Activated naive CD8-positive, alpha-beta T cell treated with anti-CD3 and anti-CD28 coated beads for 36 hours (primary cell): ENCODE measurements at regions not wholly inside any gene's neighbourhood (a gene's known extent, or its start where the extent isn't known, plus 50 kb on each side); places are given as distances from the start of the nearest gene placed in this dataset.

ENCODE experiments used
- DNase-seq: peaks from one replicate; pipeline ENCODE4 v3.0.0; 2021
- H3K27ac Mint-ChIP-seq: one replicate; pipeline ENCODE4 v1.8.0; 2022; ENCODE audit warnings: mild to moderate bottlenecking, moderate library complexity, mixed read lengths
- H3K27me3 Mint-ChIP-seq: one replicate; pipeline ENCODE4 v1.8.0; 2022; ENCODE audit warnings: mild to moderate bottlenecking, mixed read lengths
- H3K36me3 Mint-ChIP-seq: one replicate; pipeline ENCODE4 v1.8.0; 2021; ENCODE audit warnings: mild to moderate bottlenecking, mixed read lengths
- H3K4me1 Mint-ChIP-seq: one replicate; pipeline ENCODE4 v1.8.0; 2021; ENCODE audit warnings: mixed read lengths
- H3K4me3 Mint-ChIP-seq: one replicate; pipeline ENCODE4 v1.8.0; 2022; ENCODE audit warnings: mild to moderate bottlenecking, moderate library complexity, mixed read lengths
- H3K9me3 Mint-ChIP-seq: one replicate; pipeline ENCODE4 v1.8.0; 2022; ENCODE audit warnings: mixed read lengths

DNA sequence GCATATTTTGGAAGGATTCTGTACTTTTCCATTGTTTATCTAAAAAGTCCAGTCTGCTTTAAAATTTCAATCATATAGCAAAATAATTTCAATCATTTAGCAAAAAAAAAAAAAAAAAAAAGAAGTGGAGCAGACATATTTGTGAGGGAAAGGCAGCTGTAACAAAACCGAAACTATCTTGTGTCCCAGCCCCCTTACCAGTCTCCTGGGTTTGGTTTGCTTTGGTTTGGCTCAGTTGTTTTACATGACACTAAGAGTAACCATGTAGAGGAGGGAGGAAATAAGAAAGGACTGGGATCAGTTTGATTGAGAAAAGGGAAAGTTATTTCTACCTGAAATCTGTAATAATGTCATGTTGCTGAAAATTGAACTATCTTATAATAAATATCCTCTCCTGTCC is 158.8 kb upstream of the GADL1 start:
- peaks cover 3% of the 10 kb centered on the region for H3K4me1 Mint-ChIP-seq
- H3K27me3 Mint-ChIP-seq = peaks cover 4% of the 10 kb centered on the region
- H3K9me3 Mint-ChIP-seq = peaks cover 10% of the 10 kb centered on the region
- H3K4me3 Mint-ChIP-seq = no peak overlapping the region
- no peak for DNase-seq
- H3K36me3 Mint-ChIP-seq = no peaks in the 10 kb centered on the region
- H3K27ac Mint-ChIP-seq = no peak overlapping the region

DNA sequence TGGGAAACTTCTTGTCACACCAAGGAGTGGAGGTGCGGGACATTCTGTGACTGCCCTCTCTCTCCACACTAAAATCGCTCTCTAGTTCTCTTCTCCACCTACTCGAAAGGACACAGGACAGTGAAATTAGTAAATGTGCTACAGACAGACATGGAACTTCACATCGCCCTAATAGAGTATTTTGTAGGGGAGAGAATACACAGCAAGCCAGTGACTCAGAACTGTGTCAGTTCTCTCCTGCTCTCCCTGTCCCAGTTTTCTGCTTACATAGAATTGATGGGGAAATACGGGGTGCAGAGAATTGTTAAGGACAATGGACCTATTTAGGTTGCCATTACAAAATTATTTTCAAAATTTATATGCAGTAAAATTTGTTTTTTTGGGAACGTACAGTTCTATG is 159.6 kb upstream of the GADL1 start:
- no peak for DNase-seq
- peaks cover 12% of the 10 kb centered on the region for H3K9me3 Mint-ChIP-seq
- no peaks in the 10 kb centered on the region for H3K36me3 Mint-ChIP-seq
- H3K4me1 Mint-ChIP-seq = peaks cover 3% of the 10 kb centered on the region
- H3K27me3 Mint-ChIP-seq = peaks cover 4% of the 10 kb centered on the region
- H3K27ac Mint-ChIP-seq = no peak overlapping the region
- no peak overlapping the region for H3K4me3 Mint-ChIP-seq

DNA sequence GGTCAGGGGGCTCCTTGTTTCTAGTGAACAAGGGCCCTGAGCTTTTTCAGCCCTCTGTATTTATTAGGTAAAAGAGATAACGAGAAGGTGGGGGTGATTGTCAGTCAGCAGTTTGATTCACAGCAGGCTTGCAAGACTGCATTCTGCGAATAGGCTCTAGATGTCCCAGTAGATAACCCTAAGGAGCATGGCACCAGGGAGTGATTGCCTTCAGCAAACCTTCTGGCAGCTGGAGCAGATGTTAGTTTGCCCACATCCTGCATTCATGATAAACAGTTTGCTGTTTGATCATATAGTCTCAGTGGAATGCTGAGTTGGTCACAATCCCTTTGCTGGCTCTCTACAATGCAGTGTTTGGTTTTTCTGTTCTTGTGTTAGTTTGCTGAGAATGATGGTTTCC is 161.3 kb upstream of the GADL1 start:
- Mint-ChIP-seq H3K27ac (no peak overlapping the region), H3K4me3 (no peak overlapping the region), H3K27me3 (no peaks in the 10 kb centered on the region), H3K9me3 (peaks cover 16% of the 10 kb centered on the region), H3K36me3 (peaks cover 4% of the 10 kb centered on the region), H3K4me1 (no peaks in the 10 kb centered on the region)
- DNase-seq = no peak

DNA sequence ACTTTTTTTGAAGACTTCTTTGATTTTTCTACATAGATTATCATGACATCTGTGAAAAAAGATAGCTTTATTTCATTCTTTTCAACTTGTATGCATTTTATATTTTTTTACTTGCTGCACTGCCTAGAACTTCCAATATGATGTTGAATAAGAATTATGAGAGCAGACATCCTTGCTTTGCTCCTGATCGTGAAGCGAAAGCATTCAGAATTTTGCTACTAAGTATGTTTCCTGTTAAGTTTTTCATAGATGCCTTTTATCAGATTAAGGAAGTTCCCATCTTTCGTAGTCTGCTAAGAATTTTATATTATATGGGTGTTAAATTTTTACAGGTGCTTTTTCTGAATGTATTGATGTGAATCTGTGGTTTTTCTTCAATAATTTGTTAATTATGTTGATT is 163.4 kb upstream of the GADL1 start:
- H3K27ac Mint-ChIP-seq = no peak overlapping the region
- H3K4me1 Mint-ChIP-seq = no peaks in the 10 kb centered on the region
- peaks cover 13% of the 10 kb centered on the region for H3K9me3 Mint-ChIP-seq
- no peak overlapping the region for H3K4me3 Mint-ChIP-seq
- no peaks in the 10 kb centered on the region for H3K27me3 Mint-ChIP-seq
- H3K36me3 Mint-ChIP-seq = peaks cover 4% of the 10 kb centered on the region
- DNase-seq = no peak

DNA sequence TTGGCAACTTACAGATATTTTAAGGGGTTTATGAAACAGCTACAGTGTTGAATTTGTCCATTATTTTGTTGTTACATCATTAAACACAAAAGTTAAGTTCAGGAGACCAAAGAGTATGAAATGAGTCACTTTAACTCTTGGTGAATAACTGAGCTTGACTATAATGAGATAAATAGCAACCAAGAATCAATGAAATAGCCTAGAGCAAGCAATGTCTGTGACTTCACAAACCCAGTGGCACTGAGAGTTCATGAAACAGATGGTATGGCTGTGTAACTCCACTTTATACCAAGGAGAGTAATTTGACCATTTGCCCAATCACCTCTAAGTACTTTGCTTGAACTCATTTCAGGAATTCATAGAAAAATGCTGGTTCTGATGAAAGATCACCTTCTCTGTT is 169.6 kb upstream of the GADL1 start:
- H3K27ac Mint-ChIP-seq = no peak overlapping the region
- DNase-seq = no peak
- peaks cover 4% of the 10 kb centered on the region for H3K36me3 Mint-ChIP-seq
- H3K9me3 Mint-ChIP-seq = peaks cover 4% of the 10 kb centered on the region
- peaks cover 1% of the 10 kb centered on the region for H3K4me1 Mint-ChIP-seq
- H3K27me3 Mint-ChIP-seq = no peaks in the 10 kb centered on the region
- no peak overlapping the region for H3K4me3 Mint-ChIP-seq

DNA sequence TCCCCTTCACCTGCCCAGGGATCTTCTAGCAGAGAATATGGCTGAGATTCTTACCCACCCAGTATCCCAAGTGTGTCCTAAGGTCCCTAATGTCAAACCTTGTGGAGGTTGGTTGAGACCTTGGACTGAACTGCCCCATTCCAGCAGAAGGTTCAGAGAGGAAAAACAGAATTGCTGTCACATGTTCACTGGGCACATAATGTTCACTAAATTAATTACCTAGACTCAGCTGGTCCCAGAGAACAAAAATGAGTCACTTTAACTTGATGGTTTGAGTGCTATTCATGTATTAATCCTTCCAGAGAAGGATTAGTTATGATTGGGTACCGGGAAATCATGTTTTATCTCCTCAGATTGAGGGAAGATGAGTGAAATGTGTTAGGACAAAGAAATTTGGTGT is 171.3 kb upstream of the GADL1 start:
- H3K27ac Mint-ChIP-seq = no peak overlapping the region
- H3K4me3 Mint-ChIP-seq = no peak overlapping the region
- no peaks in the 10 kb centered on the region for H3K36me3 Mint-ChIP-seq
- H3K9me3 Mint-ChIP-seq = no peaks in the 10 kb centered on the region
- no peaks in the 10 kb centered on the region for H3K27me3 Mint-ChIP-seq
- no peak for DNase-seq
- peaks cover 1% of the 10 kb centered on the region for H3K4me1 Mint-ChIP-seq

DNA sequence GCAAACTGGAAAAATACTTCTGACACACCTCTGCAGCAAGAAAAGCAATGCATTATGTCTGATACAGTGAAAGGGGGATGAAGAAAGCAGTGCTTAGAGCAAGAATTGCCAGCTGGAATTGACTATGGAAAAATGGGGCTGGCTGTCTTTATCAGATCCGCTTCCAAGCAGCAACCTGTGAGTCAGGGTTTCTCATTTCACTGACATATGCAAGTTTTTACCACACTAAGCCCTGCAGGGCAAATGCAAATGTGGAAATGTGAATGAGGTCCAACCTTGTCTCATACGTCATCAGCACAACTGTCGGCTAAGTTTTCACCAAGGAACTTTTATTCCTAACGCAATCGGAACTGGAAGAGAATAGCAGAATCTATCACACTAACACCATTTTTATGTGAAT is 172.5 kb upstream of the GADL1 start:
- no peak overlapping the region for H3K4me3 Mint-ChIP-seq
- H3K9me3 Mint-ChIP-seq = peaks cover 3% of the 10 kb centered on the region
- H3K36me3 Mint-ChIP-seq = no peaks in the 10 kb centered on the region
- H3K4me1 Mint-ChIP-seq = peaks cover 1% of the 10 kb centered on the region
- no peaks in the 10 kb centered on the region for H3K27me3 Mint-ChIP-seq
- no peak overlapping the region for H3K27ac Mint-ChIP-seq
- DNase-seq = no peak

DNA sequence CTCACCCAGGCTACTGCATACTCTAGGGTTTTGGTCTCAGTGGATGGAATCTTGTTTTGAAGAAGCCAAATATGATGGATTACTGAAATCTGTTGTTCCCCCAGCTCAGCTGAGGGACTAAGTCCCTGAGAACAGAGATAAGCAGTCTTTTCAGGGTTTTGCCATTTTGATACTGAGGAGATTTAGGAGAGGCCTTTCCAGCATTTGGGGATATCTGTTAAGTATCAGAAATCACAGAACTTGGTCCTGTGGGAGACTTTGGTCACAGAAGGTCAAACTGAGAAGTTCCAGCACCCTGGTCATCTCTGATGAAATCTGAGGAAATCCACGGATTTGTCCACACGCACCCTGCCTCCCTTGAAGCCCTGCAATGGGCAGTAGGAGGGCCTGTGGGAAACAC is 181.0 kb upstream of the GADL1 start:
- H3K9me3 Mint-ChIP-seq = peaks cover 9% of the 10 kb centered on the region
- peaks cover 3% of the 10 kb centered on the region for H3K36me3 Mint-ChIP-seq
- H3K27ac Mint-ChIP-seq = no peak overlapping the region
- no peaks in the 10 kb centered on the region for H3K27me3 Mint-ChIP-seq
- peaks cover 13% of the 10 kb centered on the region for H3K4me1 Mint-ChIP-seq
- no peak overlapping the region for H3K4me3 Mint-ChIP-seq
- DNase-seq = no peak

DNA sequence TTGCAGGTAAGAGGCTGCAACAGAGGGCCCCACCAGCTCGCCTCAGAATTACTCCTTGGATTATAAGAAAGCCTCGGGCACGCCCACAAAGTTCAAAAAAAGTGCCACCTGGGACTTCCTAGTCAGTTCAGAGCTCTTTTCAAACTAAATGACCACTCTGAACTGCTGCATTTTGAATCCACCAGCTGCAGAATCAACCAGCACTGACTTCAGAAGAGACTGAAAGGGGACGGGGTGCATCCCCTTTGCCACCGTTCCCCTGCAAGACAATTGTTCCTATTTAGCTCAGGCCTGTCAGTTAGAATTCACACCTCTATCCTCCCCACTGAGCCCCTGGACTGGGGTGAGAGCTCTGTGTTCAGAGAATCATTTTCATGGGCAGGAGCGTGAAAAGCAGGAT is 181.4 kb upstream of the GADL1 start:
- Mint-ChIP-seq H3K27me3 (no peaks in the 10 kb centered on the region), H3K9me3 (peaks cover 9% of the 10 kb centered on the region), H3K27ac (no peak overlapping the region), H3K4me1 (peaks cover 13% of the 10 kb centered on the region), H3K4me3 (no peak overlapping the region), H3K36me3 (peaks cover 3% of the 10 kb centered on the region)
- no peak for DNase-seq

DNA sequence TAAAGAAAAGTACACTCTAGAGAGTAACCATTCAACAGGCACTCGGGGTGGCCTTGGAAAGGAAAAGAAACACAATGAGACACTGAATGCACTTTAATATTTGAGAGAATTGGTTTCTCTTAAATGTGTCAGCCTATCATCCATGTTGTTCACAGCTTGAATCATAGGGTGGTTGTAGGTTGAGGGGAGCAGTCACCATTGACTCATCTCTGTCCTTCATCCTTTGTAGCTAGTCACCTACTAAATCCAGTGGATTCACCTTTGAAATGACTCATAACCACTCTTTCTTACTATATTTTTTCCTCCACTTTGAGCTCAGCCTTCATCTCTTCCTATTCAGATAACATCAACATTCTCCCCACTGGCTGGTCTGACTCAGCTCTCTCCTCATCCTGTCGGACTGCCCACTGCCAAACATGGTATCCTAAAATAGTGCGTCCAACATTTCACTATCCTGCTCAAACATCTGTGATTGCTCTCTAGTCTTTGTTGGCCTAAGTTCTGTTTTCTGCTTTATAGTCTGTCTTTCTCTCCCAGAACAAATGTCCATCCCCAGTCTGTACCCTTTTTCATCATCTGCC is 182.7 kb upstream of the GADL1 start:
- Mint-ChIP-seq H3K27me3 (no peaks in the 10 kb centered on the region), H3K27ac (peak overlapping the region; percentile 75), H3K4me3 (no peak overlapping the region), H3K36me3 (peaks cover 3% of the 10 kb centered on the region), H3K4me1 (peaks cover 16% of the 10 kb centered on the region), H3K9me3 (peaks cover 6% of the 10 kb centered on the region)
- DNase-seq = peak; percentile 36

DNA sequence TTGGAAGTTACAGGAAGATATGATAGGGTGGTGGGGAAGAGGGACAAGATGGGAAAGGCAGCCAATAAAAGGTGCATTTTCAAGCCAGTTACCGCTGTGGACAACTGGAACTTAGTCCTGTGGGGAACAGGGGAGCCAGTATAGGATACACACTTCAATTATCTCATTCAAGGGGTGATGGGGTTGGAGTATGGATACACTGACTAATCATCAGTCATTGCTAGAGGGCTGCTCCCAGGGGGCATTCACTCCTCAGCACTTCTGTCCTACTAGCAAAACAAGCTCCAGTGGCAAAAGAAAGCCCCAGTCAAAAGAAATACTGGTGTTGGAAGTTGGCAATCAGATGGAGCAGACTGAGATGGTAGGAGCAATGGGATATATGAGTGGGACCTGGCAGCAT is 183.4 kb upstream of the GADL1 start:
- no peak overlapping the region for H3K4me3 Mint-ChIP-seq
- H3K27ac Mint-ChIP-seq = no peak overlapping the region
- H3K4me1 Mint-ChIP-seq = peaks cover 16% of the 10 kb centered on the region
- H3K9me3 Mint-ChIP-seq = peaks cover 3% of the 10 kb centered on the region
- H3K27me3 Mint-ChIP-seq = no peaks in the 10 kb centered on the region
- DNase-seq = no peak
- H3K36me3 Mint-ChIP-seq = peaks cover 3% of the 10 kb centered on the region

DNA sequence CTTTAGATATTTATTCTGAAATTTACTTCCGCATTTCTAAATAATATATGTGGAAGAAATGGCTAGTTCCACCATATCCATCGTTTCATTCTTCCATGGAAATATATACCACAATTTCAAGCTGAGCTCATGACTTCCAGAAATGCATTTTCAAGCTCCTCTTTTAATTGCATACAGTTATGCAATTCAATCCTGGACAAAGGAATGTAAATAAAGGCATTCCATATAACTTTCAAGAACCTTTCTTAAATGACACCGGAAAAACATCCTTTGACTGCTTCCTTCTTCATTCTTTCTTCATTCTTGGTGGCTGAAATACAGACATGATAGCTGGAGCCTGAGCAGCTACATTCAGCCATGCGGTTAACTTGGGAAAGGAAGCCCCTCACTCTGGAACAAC is 185.2 kb upstream of the GADL1 start:
- Mint-ChIP-seq H3K4me3 (no peak overlapping the region), H3K27me3 (no peaks in the 10 kb centered on the region), H3K27ac (no peak overlapping the region), H3K9me3 (peaks cover 1% of the 10 kb centered on the region), H3K4me1 (peaks cover 16% of the 10 kb centered on the region), H3K36me3 (no peaks in the 10 kb centered on the region)
- DNase-seq = no peak

DNA sequence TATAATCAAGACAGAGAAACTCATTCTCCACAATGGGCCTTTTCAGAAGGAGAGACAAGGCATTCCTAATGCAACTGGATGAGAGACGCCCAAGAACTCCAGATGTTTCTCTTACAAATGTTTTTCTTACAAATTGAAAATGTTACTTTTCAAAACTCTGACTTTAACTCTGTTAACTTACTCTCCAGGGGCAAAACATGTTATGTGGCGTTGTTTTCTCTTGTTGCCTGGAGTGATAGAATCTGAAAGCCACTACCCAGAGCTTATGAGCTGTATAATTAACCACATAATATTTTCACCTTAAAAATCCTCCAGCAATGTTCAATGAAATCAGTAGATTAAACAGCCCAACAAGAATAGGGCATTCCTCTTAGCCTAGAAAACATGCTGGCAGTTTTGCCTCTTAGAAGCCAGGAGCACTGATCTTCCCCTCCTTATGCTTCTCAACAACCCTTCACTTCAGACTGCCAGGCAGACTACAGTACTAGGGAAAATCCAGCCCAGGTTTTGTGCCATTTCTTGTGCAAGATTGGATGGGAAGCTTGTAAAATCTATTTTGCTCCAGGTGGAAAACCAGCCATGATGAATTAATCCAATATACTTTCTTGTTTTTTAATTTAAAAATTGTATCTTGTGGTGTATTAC is 186.7 kb upstream of the GADL1 start:
- Mint-ChIP-seq H3K27me3 (no peaks in the 10 kb centered on the region), H3K36me3 (no peaks in the 10 kb centered on the region), H3K4me1 (peaks cover 14% of the 10 kb centered on the region), H3K4me3 (no peak overlapping the region), H3K27ac (no peak overlapping the region), H3K9me3 (no peaks in the 10 kb centered on the region)
- DNase-seq = no peak

DNA sequence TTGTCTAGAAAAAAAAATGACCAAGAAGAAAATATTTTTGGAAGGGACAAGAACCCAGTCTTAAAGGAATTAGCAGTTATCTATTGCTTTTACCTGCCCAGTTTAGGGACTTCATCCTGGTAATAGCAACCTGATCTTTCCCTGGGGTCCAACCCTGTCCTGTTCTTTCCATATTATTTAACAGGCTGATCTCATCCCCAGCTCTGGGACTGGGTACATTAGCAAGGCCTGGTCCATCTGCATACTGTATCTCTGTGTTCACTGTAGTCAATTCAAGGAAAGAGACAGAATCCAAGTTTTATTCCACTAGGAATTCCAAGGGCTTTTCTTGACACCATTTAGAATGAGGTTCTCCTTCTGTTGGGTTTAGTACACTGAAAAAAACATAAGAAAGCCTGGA is 191.7 kb upstream of the GADL1 start:
- no peaks in the 10 kb centered on the region for H3K9me3 Mint-ChIP-seq
- DNase-seq = no peak
- no peaks in the 10 kb centered on the region for H3K4me1 Mint-ChIP-seq
- no peaks in the 10 kb centered on the region for H3K36me3 Mint-ChIP-seq
- no peaks in the 10 kb centered on the region for H3K27me3 Mint-ChIP-seq
- H3K4me3 Mint-ChIP-seq = no peak overlapping the region
- H3K27ac Mint-ChIP-seq = no peak overlapping the region

DNA sequence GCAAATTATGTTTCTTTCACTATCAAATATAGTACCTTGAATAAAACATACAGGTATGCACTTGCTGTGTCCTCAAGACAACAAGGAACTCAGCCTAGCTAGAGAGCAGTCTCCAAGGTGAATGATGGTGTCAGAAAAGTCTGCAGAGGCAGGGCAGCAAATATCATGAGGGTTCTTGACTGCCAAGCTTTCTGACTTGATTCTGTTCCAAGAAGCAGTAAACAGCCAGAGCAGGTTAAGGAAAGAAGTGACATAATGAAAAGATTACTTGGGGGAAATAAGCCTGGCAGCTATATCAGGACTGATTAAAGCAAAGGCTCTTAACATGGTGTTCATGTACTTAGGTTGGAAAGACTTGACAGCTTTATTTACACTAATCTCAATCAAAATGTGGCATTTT is 192.2 kb upstream of the GADL1 start:
- Mint-ChIP-seq H3K4me3 (no peak overlapping the region), H3K27me3 (no peaks in the 10 kb centered on the region), H3K4me1 (no peaks in the 10 kb centered on the region), H3K36me3 (no peaks in the 10 kb centered on the region), H3K9me3 (no peaks in the 10 kb centered on the region), H3K27ac (no peak overlapping the region)
- no peak for DNase-seq

DNA sequence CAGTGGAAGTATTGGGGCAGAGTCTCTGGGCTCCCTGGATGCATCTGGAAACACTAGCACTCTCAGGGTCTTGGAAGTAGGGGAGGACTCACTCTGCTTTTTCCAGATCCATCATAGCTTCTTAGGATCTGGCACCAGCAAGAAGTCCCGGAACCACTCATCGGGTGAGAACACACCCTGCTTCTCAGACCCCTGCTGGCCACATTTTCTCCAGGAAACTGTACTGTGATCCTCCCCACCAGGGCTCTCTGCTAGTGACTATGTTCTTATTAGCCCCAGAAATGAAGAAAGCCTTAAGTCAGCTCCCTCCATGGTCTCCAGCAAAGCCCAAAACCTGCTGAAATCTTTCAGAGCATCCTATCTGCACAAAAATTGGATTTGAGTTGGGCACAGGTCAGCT is 197.3 kb upstream of the GADL1 start:
- no peak overlapping the region for H3K27ac Mint-ChIP-seq
- peaks cover under 1% of the 10 kb centered on the region for H3K4me1 Mint-ChIP-seq
- no peaks in the 10 kb centered on the region for H3K27me3 Mint-ChIP-seq
- DNase-seq = no peak
- H3K4me3 Mint-ChIP-seq = no peak overlapping the region
- H3K9me3 Mint-ChIP-seq = no peaks in the 10 kb centered on the region
- H3K36me3 Mint-ChIP-seq = no peaks in the 10 kb centered on the region
